Endothelial cell of umbilical vein (primary cell): ENCODE measurements at regions not wholly inside any gene's neighbourhood (a gene's known extent, or its start where the extent isn't known, plus 50 kb on each side); places are given as distances from the start of the nearest gene placed in this dataset.

Experiments
- BruUV-seq: library from RNA; stranded (reverse); fragments of 400-500 nt; replicated peaks from 2 replicates; lab custom pipeline; 2021; lab: Mats Ljungman, UMichigan
- CTCF ChIA-PET: fragments of 300-600, 350-600 bp; sonication (Branson Sonifier 250); formaldehyde crosslinking; loops from one replicate; lab custom pipeline; 2021; ENCODE audit warnings: antibody characterized with exemption, inconsistent platforms; lab: Charles Lee
- POLR2A ChIA-PET: fragments of 300-600, 350-600 bp; sonication (Branson Sonifier 250); formaldehyde crosslinking; loops from one replicate; lab custom pipeline; 2021; ENCODE audit warnings: antibody characterized with exemption, inconsistent platforms; lab: Charles Lee
- DNase-seq: peaks from one replicate; pipeline ENCODE4 v3.0.0-alpha.2; 2011; ENCODE audit warnings: low read depth, low spot score
- FAIRE-seq: peaks from 2 replicates; lab custom pipeline; 2011; peaks lifted over from hg19 to GRCh38; lab: Jason Lieb, UNC
- H2AFZ ChIP-seq: 2 replicates; pipeline ENCODE4 v1.6.0; 2012; ENCODE audit warnings: low read depth, low read length, control low read depth, inconsistent platforms
- H3K27ac ChIP-seq: 2 replicates; pipeline ENCODE4 v1.5.1; 2011; ENCODE audit warnings: low read depth, mild to moderate bottlenecking, control low read depth, low read length, moderate library complexity; ENCODE audit not compliant: insufficient read depth
- H3K27me3 ChIP-seq, 2 experiments: 2 replicates each; pipeline versions ENCODE4 v1.6.0 to v1.6.1; 2011; ENCODE audit warnings: low read length in 2 of 2, mixed read lengths in 1 of 2; ENCODE audit not compliant: control insufficient read depth in 2 of 2, insufficient read depth in 2 of 2
- H3K36me3 ChIP-seq, 2 experiments: 2 replicates in 1 of 2; 3 replicates in 1 of 2; pipeline ENCODE4 v1.5.1; 2011; ENCODE audit warnings: low read length in 2 of 2, mild to moderate bottlenecking in 1 of 2, moderate library complexity in 1 of 2; ENCODE audit not compliant: control insufficient read depth in 2 of 2, insufficient read depth in 2 of 2; ENCODE audit errors: extremely low read depth in 1 of 2
- H3K4me1 ChIP-seq: 3 replicates; pipeline ENCODE4 v1.5.1; 2011; ENCODE audit warnings: mild to moderate bottlenecking, low read length; ENCODE audit not compliant: control insufficient read depth, insufficient read depth; ENCODE audit errors: extremely low read depth
- H3K4me2 ChIP-seq: 2 replicates; pipeline ENCODE4 v1.6.1; 2011; ENCODE audit warnings: low read length, control low read depth, mixed read lengths; ENCODE audit not compliant: insufficient read depth
- H3K4me3 ChIP-seq, 3 experiments: fragments of 200-600 bp in 1 of 3; sonication (generic), shearing (Covaris generic) in 1 of 3; replicated peaks in 1 of 3; 2 replicates each; pipeline ENCODE4 v1.5.1; 2011 to 2016; ENCODE audit warnings: control low read depth in 3 of 3, low read length in 3 of 3, mild to moderate bottlenecking in 2 of 3, inconsistent platforms in 1 of 3, low read depth in 1 of 3, moderate library complexity in 1 of 3; ENCODE audit not compliant: insufficient read depth in 1 of 3
- H3K79me2 ChIP-seq: 2 replicates; pipeline ENCODE4 v1.6.0; 2012; ENCODE audit warnings: low read length, inconsistent platforms; ENCODE audit not compliant: control insufficient read depth, insufficient read depth
- H3K9ac ChIP-seq: replicated peaks from 2 replicates; pipeline ENCODE3; 2011; ENCODE audit warnings: low read length, control low read depth; ENCODE audit not compliant: insufficient read depth; ENCODE audit errors: extremely low read depth
- H3K9me1 ChIP-seq: replicated peaks from 3 replicates; pipeline ENCODE4 v1.6.0; 2011; ENCODE audit warnings: mild to moderate bottlenecking, low read length; ENCODE audit not compliant: control insufficient read depth, insufficient read depth; ENCODE audit errors: extremely low read depth
- H3K9me3 ChIP-seq: replicated peaks from 2 replicates; pipeline ENCODE4 v1.5.1; 2012; ENCODE audit warnings: low read length, inconsistent platforms; ENCODE audit not compliant: control insufficient read depth, insufficient read depth
- H4K20me1 ChIP-seq: replicated peaks from 2 replicates; pipeline ENCODE3; 2011; ENCODE audit warnings: mild to moderate bottlenecking, low read length; ENCODE audit not compliant: control insufficient read depth, insufficient read depth; ENCODE audit errors: extremely low read depth
- FOS ChIP-seq: IDR thresholded peaks from 2 replicates; pipeline ENCODE4 v1.6.1; 2011; ENCODE audit warnings: mild to moderate bottlenecking, low read length, moderate library complexity, borderline replicate concordance; ENCODE audit not compliant: insufficient read depth
- GATA2 ChIP-seq: IDR thresholded peaks from 2 replicates; pipeline ENCODE4 v1.7.0; 2011; ENCODE audit warnings: low read depth, mild to moderate bottlenecking, moderate library complexity, mixed read lengths, low read length; ENCODE audit not compliant: insufficient read length, insufficient read depth
- JUN ChIP-seq: IDR thresholded peaks from 2 replicates; pipeline ENCODE4 v1.6.1; 2011; ENCODE audit warnings: borderline replicate concordance, low read depth; ENCODE audit not compliant: insufficient read length, insufficient read depth
- MAX ChIP-seq: IDR thresholded peaks from 2 replicates; pipeline ENCODE4 v1.6.1; 2011; ENCODE audit not compliant: insufficient read depth, insufficient read length
- MYC ChIP-seq: IDR thresholded peaks from one replicate; pipeline ENCODE4 v1.6.1; 2011; ENCODE audit warnings: mild to moderate bottlenecking, low read depth, low read length
- POLR2AphosphoS5 ChIP-seq: IDR thresholded peaks from 2 replicates; pipeline ENCODE4 v1.6.1; 2012; ENCODE audit warnings: low read depth, mild to moderate bottlenecking, control low read depth, low read length, moderate library complexity; ENCODE audit not compliant: insufficient read depth
- dilution Hi-C: fragments of 300-500 bp; cut with MboI; formaldehyde crosslinking; loops from one replicate; pipeline ENCODE4 v1.15.0; 2019; ENCODE audit warnings: low sequenced_read_pairs; ENCODE audit not compliant: extremely low pct_ligation_motif_present
- intact Hi-C: fragments of 100-400 bp; cut with micrococcal nuclease; formaldehyde crosslinking; loops from one replicate; pipeline ENCODE4 v1.10.0; 2022

DNA sequence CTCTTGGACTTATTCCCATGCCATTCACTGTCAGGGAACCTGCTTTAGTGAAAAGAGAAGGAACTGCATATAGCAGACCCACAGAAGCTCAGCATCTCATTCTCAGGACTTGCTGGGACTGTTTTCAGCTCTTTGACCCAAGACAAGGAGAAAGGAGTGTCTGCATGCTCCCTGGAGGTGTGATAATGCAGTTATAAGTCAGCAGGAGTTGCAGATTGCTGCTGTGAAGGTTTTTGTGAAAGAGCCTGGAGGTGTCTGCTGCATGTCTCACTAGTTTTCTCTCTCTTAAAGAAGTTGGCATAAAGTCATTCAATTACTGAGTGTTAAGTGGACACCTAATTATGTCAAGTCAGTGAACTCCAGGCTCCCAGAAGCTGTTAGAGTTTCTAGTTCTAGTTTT, 343.4 kb downstream of the BRINP2 start:
- Histone ChIP-seq H3K27ac (no peak overlapping the region), H3K9ac (no peak overlapping the region), H3K27me3 (no peaks in the 10 kb centered on the region), H3K36me3 (no peaks in the 10 kb centered on the region), H3K4me3 (no peak overlapping the region), H3K79me2 (no peaks in the 10 kb centered on the region), H3K9me3 (no peaks in the 10 kb centered on the region), H4K20me1 (no peaks in the 10 kb centered on the region), H3K4me1 (peaks cover 6% of the 10 kb centered on the region), H3K4me2 (no peak overlapping the region), H3K9me1 (no peaks in the 10 kb centered on the region), H2AFZ (no peak overlapping the region)
- intact Hi-C loops = no loop called here
- dilution Hi-C loops = no loop called here
- ChIA-PET CTCF (no interaction called here), POLR2A (no interaction called here)
- FAIRE-seq = no peak
- TF ChIP-seq POLR2AphosphoS5 = no peak
- no peak for TF ChIP-seq MYC
- TF ChIP-seq GATA2 = no peak
- no peak for DNase-seq
- BruUV-seq = no TSS peak

DNA sequence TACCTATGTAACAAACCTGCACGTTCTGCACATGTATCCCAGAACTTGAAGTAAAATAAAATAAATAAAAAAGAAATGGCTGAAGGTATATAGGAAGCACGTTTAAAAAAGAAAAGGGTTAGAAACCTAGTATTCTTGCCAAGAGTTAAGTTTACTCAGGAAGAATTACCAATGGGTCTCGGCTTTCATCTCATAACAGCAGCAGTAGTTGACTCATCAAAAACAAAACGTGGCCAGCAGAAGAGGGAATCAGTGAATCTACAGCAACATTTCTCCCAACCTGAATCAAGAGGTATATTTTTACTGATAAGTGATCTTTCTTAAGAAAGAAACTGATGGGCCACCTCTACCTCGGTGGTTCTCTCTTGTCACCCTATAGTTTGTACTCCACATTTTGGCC, 340.3 kb downstream of the BRINP2 start:
- CTCF ChIA-PET = no interaction called here
- H3K27ac ChIP-seq = no peak overlapping the region
- H3K9ac ChIP-seq = no peak overlapping the region
- no peak overlapping the region for H2AFZ ChIP-seq
- no peaks in the 10 kb centered on the region for H3K79me2 ChIP-seq
- no peaks in the 10 kb centered on the region for H3K36me3 ChIP-seq
- H3K9me1 ChIP-seq = no peaks in the 10 kb centered on the region
- POLR2A ChIA-PET = no interaction called here
- no peak for TF ChIP-seq MAX
- no peak for TF ChIP-seq JUN
- TF ChIP-seq FOS = peak; percentile 17
- H3K4me1 ChIP-seq = no peaks in the 10 kb centered on the region
- no peak overlapping the region for H3K4me2 ChIP-seq
- intact Hi-C loops = no loop called here
- no peaks in the 10 kb centered on the region for H3K9me3 ChIP-seq
- DNase-seq (peak; percentile 8), FAIRE-seq (no peak)
- no peaks in the 10 kb centered on the region for H3K27me3 ChIP-seq
- no peaks in the 10 kb centered on the region for H4K20me1 ChIP-seq
- no peak overlapping the region for H3K4me3 ChIP-seq
- dilution Hi-C loops = no loop called here
- no TSS peak for BruUV-seq
